ENCODE measurements at regions not wholly inside any gene's neighbourhood (a gene's known extent, or its start where the extent isn't known, plus 50 kb on each side); places are given as distances from the start of the nearest gene placed in this dataset.

- H3K4me1 ChIP-seq (ENCODE audit: control insufficient read depth, low read length): no peaks in the 10 kb centered on the region
- TF ChIP-seq, protein P1, sequence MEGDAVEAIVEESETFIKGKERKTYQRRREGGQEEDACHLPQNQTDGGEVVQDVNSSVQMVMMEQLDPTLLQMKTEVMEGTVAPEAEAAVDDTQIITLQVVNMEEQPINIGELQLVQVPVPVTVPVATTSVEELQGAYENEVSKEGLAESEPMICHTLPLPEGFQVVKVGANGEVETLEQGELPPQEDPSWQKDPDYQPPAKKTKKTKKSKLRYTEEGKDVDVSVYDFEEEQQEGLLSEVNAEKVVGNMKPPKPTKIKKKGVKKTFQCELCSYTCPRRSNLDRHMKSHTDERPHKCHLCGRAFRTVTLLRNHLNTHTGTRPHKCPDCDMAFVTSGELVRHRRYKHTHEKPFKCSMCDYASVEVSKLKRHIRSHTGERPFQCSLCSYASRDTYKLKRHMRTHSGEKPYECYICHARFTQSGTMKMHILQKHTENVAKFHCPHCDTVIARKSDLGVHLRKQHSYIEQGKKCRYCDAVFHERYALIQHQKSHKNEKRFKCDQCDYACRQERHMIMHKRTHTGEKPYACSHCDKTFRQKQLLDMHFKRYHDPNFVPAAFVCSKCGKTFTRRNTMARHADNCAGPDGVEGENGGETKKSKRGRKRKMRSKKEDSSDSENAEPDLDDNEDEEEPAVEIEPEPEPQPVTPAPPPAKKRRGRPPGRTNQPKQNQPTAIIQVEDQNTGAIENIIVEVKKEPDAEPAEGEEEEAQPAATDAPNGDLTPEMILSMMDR (IDR thresholded peaks at IDR 0.05; ENCODE audit: low read depth, low read length, poor library complexity, severe bottlenecking): no peak
- no peak for TF ChIP-seq EZH2phosphoT487 (IDR thresholded peaks at IDR 0.05; ENCODE audit: borderline replicate concordance, low read length)
- H4K20me1 ChIP-seq (ENCODE audit: control insufficient read depth, insufficient read depth, low read depth, low read length): no peaks in the 10 kb centered on the region
- H3K79me2 ChIP-seq (ENCODE audit: control insufficient read depth, low read length): no peaks in the 10 kb centered on the region
- no peak overlapping the region for H3K4me3 ChIP-seq (ENCODE audit: low read length)
- no peaks in the 10 kb centered on the region for H3F3A ChIP-seq (ENCODE audit: control insufficient read depth, insufficient read depth)
- H3K27ac ChIP-seq (ENCODE audit: low read depth, low read length): no peak overlapping the region
- H3K36me3 ChIP-seq (ENCODE audit: control insufficient read depth, low read length): no peaks in the 10 kb centered on the region
- H3K9me3 ChIP-seq (ENCODE audit: control insufficient read depth, insufficient read depth, low read length): no peaks in the 10 kb centered on the region; the same call in 1 of the 2 replicates
- H3K27me3 ChIP-seq (ENCODE audit: control insufficient read depth, low read length): no peaks in the 10 kb centered on the region
- no peak overlapping the region for H3K4me2 ChIP-seq (ENCODE audit: low read length)
- H3K9me2 ChIP-seq (replicated peaks; ENCODE audit: control insufficient read depth, low read length): no peaks in the 10 kb centered on the region
These were observed 1350.0 kb upstream of the CDH9 start for GRCh38 chr5:28388428-28388827.

DNA sequence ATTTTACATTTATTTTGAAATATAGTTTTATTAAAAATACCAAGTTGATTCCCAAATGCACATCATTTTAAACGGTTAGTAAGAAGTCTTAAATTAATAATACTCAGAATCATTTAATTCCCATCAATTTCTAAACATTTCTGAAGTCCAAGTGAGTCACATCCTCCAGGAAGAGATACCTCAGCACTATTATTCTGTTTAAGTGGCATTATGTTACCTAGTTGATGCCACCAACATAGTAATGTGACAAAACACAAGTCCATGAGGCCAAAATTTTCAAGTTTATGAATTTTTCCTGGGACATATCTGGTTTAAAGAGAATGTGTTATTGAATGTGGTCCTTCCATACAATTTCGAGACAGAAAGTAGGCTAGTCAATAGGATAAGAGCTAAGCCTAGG is 1348.3 kb upstream of the CDH9 start:
- Histone ChIP-seq H4K20me1 (ENCODE audit: control insufficient read depth, insufficient read depth, low read depth, low read length) (no peaks in the 10 kb centered on the region), H3K4me1 (ENCODE audit: control insufficient read depth, low read length) (no peaks in the 10 kb centered on the region), H3K4me3 (ENCODE audit: low read length) (no peak overlapping the region), H3K36me3 (ENCODE audit: control insufficient read depth, low read length) (no peaks in the 10 kb centered on the region), H3K79me2 (ENCODE audit: control insufficient read depth, low read length) (no peaks in the 10 kb centered on the region), H3K9me3 (ENCODE audit: control insufficient read depth, insufficient read depth, low read length) (no peaks in the 10 kb centered on the region; the same call in 1 of the 2 replicates), H3K4me2 (ENCODE audit: low read length) (no peak overlapping the region), H3K9me2 (replicated peaks; ENCODE audit: control insufficient read depth, low read length) (no peaks in the 10 kb centered on the region), H3K27me3 (ENCODE audit: control insufficient read depth, low read length) (no peaks in the 10 kb centered on the region), H3F3A (ENCODE audit: control insufficient read depth, insufficient read depth) (no peaks in the 10 kb centered on the region), H3K27ac (ENCODE audit: low read depth, low read length) (no peak overlapping the region)
- TF ChIP-seq, protein P1 (IDR thresholded peaks at IDR 0.05; ENCODE audit: low read depth, low read length, poor library complexity, severe bottlenecking): no peak
- no peak for TF ChIP-seq EZH2phosphoT487 (IDR thresholded peaks at IDR 0.05; ENCODE audit: borderline replicate concordance, low read length)

DNA sequence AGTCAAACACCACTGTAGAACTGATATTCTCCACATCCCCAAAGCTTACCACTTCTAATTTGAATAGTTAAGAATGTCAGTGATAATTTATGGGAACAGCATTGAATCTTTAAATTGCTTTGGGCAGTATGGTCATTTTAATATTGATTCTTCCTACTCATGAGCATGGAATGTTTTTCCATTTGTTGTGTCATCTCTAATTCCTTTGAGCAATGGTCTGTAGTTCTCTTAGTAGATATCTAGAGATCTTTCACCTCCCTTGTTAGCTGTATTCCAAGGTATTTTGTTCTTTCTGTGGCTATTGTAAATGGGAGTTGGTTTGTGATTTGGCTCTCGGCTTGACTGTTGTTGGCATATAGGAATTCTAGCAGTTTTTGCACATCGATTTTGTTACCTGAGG is 1341.8 kb upstream of the CDH9 start:
- H3K9me2 ChIP-seq (replicated peaks; ENCODE audit: control insufficient read depth, low read length): no peaks in the 10 kb centered on the region
- H4K20me1 ChIP-seq (ENCODE audit: control insufficient read depth, insufficient read depth, low read depth, low read length): no peaks in the 10 kb centered on the region
- H3F3A ChIP-seq (ENCODE audit: control insufficient read depth, insufficient read depth): no peaks in the 10 kb centered on the region
- H3K27me3 ChIP-seq (ENCODE audit: control insufficient read depth, low read length): no peaks in the 10 kb centered on the region
- no peaks in the 10 kb centered on the region for H3K79me2 ChIP-seq (ENCODE audit: control insufficient read depth, low read length)
- H3K4me3 ChIP-seq (ENCODE audit: low read length): no peak overlapping the region
- H3K4me1 ChIP-seq (ENCODE audit: control insufficient read depth, low read length): no peaks in the 10 kb centered on the region
- no peak for TF ChIP-seq EZH2phosphoT487 (IDR thresholded peaks at IDR 0.05; ENCODE audit: borderline replicate concordance, low read length)
- TF ChIP-seq, protein P1 (IDR thresholded peaks at IDR 0.05; ENCODE audit: low read depth, low read length, poor library complexity, severe bottlenecking): no peak
- no peak overlapping the region for H3K4me2 ChIP-seq (ENCODE audit: low read length)
- peaks cover 3% of the 10 kb centered on the region; the same call in 1 of the 2 replicates for H3K9me3 ChIP-seq (ENCODE audit: control insufficient read depth, insufficient read depth, low read length)
- no peaks in the 10 kb centered on the region for H3K36me3 ChIP-seq (ENCODE audit: control insufficient read depth, low read length)
- H3K27ac ChIP-seq (ENCODE audit: low read depth, low read length): no peak overlapping the region
